ENCODE measurements at regions not wholly inside any gene's neighbourhood (a gene's known extent, or its start where the extent isn't known, plus 50 kb on each side); places are given as distances from the start of the nearest gene placed in this dataset.
"Not testable (repeated sequence)": the region's sequence is repeated elsewhere in the genome, so short reads cannot be mapped to it uniquely, and the experiment has no call there.

DNA sequence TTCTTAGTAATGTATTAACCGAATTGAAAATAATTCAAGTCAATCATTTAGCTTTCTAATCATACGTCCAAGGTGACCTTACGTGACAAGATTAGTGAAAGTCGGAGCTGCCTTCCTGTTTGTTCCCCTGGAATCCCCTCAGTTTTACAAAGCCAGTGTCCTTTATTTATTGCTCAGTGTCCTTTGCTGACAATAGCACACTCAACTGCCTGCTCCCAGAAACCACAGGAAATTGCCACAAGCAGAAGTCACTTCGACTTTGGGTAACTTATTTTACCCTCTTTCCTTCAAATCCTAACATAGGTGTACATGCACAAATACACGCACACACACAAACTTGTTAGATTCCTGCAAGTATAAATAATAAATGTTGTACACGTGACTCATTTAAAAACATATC lies 1167.7 kb upstream of the ADGRB3 start:
- no peak for DNase-seq

DNA sequence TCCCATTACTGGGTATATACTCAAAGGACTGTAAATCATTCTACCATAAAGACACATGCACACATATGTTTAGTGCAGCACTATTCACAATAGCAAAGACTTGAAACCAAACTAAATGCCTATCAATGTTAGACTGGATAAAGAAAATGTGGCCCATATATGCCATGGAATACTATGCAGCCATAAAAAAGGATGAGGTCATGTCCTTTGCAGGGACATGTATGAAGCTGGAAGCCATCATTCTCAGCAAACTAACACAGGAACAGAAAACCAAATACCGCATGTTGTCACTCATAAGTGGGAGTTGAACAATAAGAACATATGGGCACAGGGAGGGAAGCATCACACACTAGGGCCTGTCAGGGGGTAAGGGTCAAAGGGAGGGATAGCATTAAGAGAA lies 1172.4 kb upstream of the ADGRB3 start:
- not testable (repeated sequence) for DNase-seq

DNA sequence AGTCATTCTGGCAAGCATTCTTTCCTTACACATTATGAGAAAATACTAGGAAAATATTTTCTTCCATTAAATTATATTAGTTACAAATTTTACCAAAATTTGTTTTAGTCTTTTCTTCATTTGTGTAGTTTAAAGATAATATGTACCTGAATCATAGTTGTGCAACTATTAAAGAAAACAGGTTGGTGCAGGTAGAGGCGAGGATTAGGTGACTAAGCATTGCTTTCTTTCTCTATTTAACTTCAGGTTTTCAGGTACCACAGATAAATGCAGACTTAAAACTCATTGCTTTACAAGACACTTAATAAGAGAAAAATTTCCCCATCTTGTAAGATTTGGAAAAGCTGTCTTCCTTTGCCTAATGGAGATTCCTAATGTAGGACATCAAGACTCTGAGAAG lies 1175.5 kb upstream of the ADGRB3 start:
- no peak for DNase-seq

DNA sequence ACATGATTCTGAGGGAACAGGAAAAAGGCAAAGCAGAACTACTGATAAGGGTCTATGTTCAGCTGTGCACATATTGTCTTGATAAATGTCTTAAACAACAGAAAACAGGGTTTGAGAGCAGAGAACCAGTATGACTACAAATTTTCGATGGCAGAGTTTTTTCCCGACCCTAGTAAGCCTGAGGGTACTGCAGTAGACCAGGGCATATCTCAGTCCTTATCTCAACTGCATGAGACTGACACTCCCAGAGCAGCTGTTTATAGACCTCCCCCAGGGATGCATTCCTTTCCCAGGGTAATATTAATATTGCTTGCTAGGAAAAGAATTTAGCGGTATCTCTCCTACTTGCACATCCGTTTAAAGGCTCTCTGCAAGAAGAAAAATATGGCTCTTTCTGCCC lies 1176.8 kb upstream of the ADGRB3 start:
- no peak for DNase-seq

GRCh38 chr6:67451874-67452273 lies 1183.2 kb upstream of the ADGRB3 start:
- no peak for DNase-seq

DNA sequence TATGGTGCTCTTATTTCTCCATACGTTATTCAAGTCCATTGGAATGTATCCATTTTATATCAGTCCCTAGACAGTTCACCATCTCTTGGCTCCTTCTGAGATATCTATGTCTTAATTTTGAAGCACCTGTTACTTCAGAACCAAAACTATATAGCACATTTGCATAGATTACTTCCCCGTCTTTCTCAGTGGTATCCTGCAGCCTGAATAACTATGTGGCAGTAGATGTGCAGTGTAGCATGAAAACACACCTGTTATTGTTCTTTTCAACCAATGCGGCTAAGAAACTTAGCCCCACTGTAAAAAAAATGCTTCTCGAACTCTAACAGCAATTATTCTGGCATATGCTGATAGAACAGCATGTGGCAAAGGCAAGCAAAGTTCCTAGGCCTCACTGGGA lies 1184.4 kb upstream of the ADGRB3 start:
- no peak for DNase-seq

- DNase-seq = no peak
Measured at GRCh38 chr6:67449602-67450001, 1185.5 kb upstream of the ADGRB3 start.

GRCh38 chr6:67433124-67433523 lies 1202.0 kb upstream of the ADGRB3 start:
- DNase-seq = no peak

GRCh38 chr6:67431076-67431475 lies 1204.0 kb upstream of the ADGRB3 start:
- no peak for DNase-seq

DNA sequence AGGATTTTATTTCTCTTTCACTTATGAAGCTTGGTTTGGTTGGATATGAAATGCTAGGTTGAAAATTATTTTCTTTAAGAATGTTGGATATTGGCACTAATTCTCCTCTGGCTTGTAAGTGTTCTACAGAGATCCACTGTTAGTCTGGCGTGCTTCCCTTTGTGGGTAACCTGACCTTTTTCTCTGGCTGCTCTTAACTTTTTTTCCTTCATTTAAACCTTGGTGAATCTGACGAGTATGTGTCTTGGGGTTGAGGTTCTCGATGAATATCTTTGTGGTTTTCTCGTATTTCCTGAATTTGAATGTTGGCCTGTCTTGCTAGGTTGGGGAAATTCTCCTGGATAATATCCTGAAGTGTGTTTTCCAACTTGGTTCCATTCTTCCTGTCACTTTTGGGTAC lies 1208.4 kb upstream of the ADGRB3 start:
- not testable (repeated sequence) for DNase-seq

DNA sequence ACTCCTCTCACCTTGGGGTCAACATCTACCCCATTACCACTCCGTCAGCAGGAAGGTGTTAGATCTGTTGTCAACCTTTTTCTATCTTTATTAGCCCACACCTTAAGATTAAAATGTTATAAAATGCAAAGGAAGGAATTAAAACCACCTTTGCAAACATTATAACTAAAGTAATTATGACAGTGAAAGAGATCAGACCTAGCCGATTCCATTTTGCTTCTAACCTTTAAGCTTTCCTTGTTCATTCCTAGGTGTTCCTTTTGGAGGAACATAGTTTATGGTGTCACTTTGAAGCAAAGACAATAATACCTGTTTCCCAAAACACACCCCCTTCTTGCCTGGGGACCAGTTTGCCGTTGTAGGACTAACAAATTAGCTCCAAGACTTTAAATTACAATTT lies 1223.0 kb upstream of the ADGRB3 start:
- DNase-seq = no peak

DNA sequence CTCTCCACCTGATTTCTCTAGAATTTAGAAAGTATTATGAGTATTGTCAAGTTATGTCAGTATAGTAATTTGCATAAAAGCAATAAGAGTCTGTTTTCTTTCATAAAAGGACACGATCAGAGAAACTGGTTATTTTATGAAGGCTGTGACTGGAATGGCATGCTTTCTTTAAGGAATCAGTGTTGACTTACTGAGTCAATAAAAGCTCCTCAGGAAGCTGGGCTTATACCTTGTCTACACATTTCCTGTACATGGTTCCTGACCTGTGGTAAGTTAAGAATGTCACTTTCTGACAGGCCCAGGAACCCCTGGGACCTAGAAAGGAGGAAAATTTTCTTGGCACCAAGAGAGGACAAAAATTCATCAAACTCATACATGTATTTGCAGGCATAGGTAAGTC lies 1224.0 kb upstream of the ADGRB3 start:
- no peak for DNase-seq

DNA sequence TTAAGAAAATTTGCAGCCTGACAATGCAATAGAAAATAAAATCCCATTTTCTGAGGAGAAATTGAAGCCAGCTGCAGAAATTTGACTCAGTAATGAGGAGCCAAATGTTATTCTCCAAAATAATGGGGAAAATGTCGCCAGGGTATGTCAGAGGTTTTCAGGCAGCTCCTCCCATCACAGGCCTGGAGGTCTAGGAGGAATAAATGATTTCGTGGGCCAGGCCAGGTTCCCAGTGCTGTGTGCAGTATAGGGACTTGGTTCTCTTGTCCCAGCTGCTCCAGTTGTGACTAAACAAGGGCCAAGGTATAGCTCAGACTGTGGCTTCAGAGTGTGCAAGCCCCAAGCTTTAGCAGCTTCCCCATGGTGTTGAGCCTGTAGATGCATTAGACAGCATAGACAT lies 1240.8 kb upstream of the ADGRB3 start:
- no peak for DNase-seq

GRCh38 chr6:67393356-67393755 lies 1241.7 kb upstream of the ADGRB3 start:
- no peak for DNase-seq

DNA sequence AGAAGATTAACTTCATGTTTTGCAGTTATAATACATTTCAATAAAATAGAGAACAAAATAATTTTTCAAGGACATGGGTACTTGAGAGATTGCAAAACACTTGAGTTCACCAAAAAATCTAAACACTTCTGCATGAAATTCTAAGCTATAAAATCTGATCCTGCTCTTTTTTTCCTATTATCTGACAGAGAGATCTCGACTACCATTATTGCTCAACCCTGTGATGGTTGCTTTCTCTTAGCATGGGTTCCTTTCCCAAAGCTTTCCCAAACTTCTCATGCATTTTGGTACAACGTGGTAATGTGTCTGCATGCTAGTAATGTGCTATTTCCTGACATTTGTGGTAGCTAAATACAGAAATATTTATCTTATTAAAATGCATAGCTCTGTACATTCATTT lies 1243.1 kb upstream of the ADGRB3 start:
- DNase-seq = no peak

GRCh38 chr6:67369679-67370078 lies 1265.4 kb upstream of the ADGRB3 start:
- DNase-seq = no peak

DNA sequence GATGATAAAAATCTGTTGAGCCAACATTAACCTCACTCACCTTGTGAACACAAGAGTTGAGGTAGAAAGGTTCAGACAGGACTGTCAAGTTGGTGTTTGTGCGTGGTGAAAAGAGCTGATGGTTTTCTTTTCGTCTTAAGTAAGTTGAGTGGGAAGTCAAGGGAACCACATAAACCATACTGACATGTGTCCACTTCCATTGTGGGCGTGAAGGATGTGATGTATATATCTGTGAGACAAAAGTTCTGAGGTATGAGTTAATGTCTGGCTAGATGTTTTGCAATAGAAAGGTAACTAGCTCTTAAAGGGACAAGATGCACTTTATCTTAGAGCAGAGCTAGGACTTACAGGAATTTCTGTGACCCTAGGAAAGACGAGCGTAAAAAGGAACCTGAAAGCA lies 1272.1 kb upstream of the ADGRB3 start:
- no peak for DNase-seq

DNA sequence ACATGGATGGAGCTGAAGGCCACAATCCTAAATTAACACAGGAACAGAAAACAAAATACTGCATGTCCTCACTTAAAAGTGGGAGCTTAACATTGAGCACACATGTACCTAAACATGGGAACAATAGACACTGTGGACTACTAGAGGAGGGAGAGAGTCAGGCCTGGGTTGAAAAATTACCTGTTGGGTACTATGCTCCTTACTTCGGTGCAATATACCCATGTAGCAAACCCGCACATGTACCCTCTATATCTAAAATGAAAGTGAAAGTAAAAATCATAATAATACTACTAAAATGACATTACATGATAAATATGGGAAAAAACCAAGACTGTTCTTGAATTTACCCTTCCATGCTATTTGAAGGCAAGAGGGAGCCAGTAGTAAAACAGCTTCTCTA lies 1273.8 kb upstream of the ADGRB3 start:
- DNase-seq = no peak

DNA sequence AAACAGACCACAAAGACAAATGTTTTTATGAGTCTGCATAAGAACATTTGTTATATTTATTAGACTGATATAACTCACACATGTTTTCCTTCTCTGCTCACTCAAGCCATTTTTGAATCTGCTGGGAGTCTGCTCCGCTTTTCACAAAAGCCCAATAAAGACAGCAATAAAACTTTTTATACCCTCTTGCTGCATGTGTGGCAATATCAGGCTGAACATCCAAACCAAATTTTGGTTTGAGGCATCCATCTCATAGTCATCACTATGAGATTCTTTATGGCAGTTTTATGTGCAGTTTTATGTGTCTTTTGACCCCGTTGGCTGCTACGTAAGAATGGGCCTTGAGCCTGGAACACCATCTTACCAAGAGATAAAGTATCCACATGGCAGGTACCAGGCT lies 1276.8 kb upstream of the ADGRB3 start:
- no peak for DNase-seq

- no peak for DNase-seq
Measured at GRCh38 chr6:67353861-67354260, 1281.2 kb upstream of the ADGRB3 start.

DNA sequence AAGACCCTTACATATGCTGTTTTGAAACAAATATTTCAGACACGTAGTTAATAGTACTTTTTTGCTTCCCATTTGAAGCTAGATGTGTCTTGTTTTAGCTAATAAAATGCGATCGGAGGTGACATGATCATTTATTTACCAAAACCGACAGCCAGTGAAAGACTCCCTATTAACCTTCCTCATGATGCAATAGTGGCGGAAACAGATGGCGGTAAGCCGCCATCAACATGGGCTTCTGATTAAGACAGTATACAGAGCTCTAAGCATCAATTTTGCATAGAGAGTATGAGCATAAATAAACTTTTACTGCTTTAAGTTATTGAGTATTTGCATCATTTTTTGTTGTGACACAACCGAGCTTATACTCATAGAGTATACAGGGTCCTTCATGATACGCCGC lies 1282.4 kb upstream of the ADGRB3 start:
- DNase-seq = no peak

DNA sequence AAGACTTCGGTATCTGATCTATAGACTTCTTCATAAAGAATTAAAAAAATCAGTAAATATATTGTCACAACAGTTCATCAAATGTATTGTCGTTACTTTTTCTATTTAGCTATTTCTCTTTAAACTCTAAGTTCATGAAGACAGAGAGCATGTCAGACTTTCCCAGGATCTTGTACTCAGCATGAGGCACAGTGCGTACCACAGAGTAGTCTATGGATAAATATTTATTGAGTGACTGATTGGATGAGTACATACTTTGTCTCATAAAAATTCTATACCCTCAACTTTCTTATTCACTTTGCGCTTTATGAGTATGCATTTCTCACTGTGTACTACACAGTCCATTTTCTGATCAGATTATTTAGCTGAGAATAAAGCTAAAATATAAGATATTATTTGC lies 1284.4 kb upstream of the ADGRB3 start:
- DNase-seq = no peak

- no peak for DNase-seq
Measured at GRCh38 chr6:67345946-67346345, 1289.1 kb upstream of the ADGRB3 start.

- no peak for DNase-seq
Measured at GRCh38 chr6:67336014-67336413, 1299.1 kb upstream of the ADGRB3 start.

DNA sequence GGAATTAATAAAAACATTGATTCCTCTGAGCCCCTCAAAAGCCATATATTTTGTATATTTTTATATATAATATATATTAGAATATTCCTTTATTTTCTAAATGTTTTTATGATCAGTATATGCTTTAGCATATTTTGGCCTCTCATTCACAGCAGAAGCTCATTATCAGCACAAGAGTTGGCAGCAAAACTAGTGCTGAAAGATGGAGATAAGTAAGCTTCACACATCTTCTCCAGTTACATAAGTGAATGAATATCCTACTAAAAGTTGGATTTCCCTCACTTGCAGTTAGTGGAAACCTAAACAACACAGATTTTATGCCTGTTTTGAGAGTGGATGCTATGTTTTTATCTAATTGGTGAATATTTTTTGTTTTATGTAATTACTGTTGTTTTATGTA lies 1303.8 kb upstream of the ADGRB3 start:
- DNase-seq = no peak

GRCh38 chr6:67328269-67328668 lies 1306.8 kb upstream of the ADGRB3 start:
- DNase-seq = no peak

Data from CD4-positive, alpha-beta T cell treated with Interleukin-1 beta for 1 hour (primary cell).